ENCODE measurements at regions not wholly inside any gene's neighbourhood (a gene's known extent, or its start where the extent isn't known, plus 50 kb on each side); places are given as distances from the start of the nearest gene placed in this dataset.

DNA sequence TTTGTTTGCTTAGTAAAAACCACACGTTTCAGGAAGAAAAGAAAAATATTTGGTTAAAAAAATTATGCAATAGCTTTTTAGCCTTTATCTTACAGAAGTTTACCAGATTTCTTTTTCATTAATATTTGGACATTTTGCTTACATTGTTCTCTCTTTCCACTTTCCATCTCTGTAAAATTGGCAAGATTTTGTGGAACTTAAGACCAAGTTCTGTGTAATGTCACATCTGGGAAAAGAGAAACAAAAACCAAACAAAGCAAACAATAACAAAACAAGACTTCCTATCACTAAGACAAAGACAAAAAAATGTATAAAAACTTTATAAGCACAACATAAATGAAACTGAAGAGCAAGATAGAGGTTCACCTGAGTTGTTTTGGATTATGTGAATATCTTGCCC is 1392.1 kb upstream of the CELF4 start:
- no peak for DNase-seq

DNA sequence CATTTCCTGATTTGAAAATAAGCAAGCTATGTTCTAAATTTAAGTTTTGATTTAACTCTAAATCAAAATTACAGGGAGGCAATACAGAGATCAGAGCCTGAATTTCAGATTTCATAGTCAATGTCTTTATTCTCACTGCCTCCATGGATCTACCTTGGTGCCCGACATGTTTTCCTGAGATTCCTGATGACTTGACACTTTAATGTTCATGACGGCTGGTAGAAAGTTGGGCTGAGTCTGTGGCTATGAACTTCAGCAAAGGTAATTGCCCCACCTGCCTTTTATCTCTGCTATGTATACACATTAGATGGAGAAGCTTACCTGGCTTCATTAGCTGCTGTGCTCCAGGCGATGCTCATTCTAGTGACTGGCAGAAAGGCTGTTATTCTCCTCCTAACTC is 1390.5 kb upstream of the CELF4 start:
- no peak for DNase-seq

DNA sequence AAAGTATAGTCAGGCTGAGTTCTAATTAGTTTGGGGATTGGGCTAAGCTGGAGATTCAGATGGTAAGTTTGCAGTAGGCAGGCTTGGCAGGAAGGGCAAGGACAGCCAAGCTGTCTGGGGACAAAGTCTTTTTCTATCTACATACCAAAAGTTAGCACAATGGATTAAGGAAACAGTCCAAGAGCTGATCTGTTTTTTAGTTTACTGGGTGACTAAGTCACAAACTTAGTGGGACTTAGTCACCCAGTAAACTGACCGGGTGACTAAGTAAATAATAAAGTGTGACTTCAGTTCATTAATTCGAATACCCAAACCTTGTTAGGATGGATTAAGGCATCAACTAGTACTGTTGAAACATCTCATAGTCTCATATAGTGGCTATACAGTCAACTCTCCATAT is 1386.0 kb upstream of the CELF4 start:
- no peak for DNase-seq

DNA sequence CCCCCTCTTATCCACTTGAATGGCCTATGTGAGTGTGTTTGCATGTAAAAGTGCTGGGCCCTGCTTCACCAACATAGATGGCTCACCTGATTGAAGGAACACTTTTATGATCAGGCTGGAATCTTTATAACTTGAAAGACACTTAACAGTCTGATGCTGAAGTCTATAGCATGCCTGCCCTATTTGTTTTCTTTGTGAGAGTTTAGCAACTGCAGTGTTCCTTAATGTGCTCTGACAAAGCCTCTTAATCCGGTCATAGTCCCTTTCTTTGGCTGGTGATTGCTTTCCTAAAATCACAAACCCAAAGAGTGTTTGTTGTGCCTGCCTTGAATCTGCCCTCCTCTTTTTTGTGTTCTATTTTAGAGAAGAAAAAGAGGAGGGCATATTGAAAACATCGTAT is 1382.8 kb upstream of the CELF4 start:
- no peak for DNase-seq

DNA sequence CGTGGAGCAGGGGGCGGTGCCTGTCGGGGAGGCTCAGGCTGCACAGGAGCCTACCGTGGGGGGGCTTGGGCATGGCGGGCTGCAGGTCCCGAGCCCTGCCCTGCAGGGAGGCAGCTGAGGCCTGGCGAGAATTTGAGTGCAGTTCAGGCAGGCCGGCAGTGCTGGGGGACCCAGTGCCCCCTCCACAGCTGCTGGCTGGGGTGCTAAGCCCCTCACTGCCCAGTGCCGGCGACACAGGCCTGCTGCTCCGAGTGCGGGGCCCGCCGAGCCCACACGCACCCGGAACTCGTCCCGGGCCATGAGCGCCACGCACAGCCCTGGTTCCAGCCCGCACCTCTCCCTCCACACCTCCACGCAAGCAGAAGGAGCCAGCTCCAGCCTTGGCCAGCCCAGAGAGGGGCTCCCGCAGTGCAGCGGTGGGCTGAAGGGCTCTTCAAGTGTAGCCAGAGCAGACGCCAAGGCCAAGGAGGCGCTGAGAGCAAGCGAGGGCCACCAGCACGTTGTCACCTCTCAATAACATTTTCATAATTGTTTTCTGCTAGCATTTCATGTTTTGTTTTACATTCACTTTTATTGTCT is 1378.9 kb upstream of the CELF4 start:
- no peak for DNase-seq

DNA sequence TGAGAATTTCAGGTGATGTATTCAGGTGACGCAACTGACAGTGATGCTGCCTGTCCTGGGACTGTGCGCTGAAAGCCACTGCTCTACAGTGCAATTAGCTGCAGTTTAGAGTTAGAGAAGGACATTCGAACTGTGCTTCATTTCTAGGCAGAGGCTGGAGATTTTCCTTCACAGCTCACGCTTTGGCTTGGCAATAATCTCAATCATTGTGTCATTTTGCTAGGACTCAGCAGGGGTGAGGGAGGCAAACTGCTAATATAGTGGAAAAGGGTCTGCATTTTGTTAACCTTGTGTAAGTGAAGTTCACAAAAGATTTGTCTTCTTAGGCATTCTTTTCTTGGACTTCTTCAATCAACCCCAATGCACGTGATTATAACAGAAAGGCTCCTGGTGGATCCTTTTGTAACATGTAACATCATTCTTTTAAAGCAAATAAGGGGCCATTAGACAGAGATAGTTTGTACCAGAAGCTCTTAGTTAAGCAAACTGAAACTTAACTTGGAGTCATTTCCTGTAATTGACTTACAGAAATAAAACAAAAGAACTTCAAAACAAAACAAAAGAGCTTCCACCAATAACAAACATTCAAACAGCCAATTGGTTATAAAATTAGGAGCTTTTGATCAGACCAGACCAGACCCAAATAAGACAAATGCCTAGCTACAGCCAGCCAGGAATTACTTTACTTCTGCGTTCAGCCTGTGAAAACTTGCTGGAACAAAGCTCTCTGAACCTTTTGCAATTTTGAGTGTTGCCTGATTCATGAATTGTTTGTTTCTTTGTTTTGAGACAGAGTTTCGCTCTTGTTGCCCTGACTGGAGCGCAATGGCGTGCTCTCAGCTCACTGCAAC is 1376.3 kb upstream of the CELF4 start:
- no peak for DNase-seq

DNA sequence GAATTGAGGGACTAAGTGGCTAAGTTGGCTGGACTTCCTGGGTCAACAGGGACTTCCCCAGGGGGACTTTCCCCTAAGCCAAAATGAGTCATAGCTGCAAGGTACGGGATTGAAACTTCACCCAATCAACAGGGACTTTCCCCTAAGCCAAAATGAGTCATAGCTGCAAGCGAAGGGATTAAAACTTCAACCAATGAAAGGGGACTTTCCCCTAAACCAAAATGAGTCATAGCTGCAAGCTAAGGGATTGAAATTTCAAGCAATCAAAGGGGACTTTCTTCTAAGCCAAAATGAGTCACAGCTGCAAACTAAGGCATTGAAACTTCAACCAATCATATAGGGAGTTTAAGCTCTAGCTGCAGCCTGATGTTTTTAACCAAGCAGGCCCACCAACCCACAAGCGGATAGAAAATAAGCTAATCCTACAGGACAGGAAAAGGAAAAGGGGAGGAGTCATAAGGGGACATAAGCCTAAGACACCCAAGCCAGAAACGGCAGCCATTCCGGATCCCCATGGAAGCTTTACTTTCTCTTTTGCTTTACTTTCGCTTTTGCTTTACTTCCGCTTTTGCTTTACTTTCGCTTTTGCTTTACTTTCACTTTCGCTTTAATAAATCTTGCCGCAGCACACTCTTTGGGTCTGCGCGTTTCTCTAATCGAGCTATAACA is 1375.4 kb upstream of the CELF4 start:
- no peak for DNase-seq

DNA sequence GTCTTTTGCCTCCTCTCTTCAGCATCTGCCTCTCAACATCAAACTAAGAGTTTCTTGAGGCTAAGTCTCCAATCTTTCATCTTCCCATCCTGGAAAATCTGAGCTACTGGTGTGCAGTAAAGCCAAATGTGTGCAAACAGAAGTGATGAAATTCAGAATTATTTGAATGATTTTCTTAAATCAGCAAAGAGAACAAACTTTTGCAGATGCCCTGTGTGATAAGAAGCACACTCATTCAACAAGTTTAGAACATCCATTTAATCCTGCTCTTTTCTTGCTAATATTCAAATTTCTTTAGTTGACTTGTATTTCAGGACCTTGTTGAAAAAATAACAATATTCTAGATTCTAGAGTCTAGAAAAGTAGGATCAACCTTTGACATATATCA is 1374.9 kb upstream of the CELF4 start:
- no peak for DNase-seq

DNA sequence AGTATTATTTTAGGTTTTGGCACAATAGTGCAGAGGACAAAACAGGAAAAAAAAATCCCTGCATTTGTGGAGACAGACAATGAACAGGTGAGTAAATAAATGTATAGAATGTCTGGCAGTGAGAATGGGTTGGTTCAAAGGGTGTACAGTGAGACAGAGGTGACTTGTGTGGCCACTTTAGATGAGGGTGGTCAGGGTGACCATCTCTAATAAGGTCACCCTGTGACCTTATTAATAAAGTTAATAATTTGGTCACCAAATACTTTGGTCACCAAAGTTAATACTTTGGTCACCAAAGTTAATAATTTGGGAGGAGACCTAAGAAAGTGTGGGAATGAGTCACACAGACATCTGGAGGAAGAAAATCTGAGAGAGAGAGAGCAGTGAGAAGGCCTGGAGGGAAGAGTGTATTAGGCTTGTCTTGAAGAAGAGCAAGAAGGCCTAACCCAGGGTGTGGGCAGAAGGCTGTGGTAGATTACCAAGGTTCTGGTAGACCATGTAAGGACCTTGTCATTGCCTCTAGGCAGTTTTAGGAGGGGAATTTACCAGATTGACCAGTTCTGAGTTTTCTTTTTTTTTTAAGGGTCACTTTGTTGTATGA is 1368.4 kb upstream of the CELF4 start:
- no peak for DNase-seq

DNA sequence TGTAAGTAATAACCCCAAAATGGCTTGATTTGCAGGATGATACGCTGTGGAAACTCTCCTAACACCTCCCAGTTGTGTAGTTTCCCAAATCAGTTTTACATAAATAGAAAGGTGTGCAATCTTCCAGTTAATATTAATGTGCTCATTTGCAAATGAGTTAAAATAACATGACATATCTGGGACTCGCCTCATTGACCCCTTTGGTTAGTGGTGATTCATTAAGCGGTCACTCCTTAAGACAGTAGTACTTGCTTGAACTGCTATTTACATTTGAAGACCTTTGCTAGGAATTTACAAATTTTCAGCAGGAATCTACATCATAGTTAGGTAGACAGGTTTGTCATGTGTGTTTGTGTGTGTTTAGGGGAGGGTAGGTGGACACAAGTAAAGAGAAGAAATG is 1367.7 kb upstream of the CELF4 start:
- DNase-seq = no peak

DNA sequence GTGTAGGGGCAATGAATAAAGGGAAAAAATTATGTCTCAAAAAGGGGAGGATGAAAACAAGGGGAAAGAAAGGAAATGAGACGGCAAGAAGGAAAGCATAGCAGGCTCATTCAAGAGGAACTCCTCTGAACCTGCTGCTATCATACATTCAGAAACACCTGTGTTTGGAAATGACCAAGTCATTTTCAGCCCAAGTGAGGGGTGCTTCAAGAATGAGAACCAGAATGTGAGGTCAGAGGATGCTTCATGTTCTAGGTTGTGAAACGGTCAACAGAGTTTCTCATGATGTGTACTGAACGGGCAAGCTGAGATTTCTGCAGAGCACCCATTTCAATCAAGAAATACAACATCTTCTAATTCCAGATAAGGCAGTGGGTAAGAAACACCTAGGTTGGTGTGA is 1367.2 kb upstream of the CELF4 start:
- DNase-seq = no peak

DNA sequence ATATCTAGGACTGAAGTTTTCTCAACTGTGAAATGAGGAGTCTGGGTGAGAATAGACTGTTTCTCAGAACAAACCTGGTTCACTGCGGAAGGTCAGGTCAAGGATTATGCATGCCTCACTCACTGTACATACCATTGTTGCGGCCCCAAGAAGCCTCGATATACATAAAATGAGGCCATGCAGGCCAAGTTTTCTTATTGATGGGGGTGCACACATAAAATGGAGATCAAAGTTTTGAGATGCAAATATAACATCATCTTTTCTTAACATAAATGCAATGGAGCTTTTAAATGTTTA is 1366.1 kb upstream of the CELF4 start:
- DNase-seq = no peak

DNA sequence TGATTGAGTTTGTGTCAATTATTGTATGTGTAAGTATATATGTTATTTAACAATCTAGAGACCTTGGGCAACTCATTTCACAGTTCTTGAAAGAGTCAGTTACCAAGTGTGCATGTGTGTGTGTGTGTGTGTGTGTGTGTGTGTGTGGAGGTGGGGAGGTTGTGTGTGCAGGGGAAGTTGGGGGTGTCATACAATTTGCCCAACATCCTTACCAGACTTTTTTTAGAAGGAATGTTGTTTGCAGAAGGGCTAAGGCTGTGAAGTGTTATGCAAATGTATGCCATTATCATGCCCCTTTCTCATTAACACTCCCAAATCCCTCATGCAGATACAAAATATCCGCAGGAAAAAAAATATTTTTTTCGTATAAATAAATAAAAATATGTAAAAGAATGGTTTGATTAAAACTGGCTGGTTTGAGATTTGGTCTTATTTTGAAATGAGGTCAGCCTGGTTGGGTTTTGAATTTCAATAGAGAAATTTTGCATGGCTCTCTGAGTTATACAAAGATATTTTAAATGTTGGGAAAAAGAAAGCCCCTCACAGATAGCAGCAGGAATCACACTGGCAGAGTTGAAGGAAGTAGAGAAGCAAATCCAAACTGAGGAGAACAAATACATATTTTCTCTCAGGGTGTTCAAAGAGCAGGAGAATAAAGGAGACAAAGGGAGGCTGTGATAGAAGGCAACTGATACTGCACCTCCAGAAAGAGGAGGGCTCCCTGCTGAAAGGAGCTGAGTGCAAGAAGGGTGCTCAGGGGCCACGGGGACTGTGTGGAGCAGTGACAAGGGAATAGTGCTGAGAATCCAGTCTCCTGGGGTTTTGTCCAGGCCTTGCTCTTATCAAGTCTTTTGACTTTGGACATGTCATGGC is 1365.5 kb upstream of the CELF4 start:
- DNase-seq = no peak

DNA sequence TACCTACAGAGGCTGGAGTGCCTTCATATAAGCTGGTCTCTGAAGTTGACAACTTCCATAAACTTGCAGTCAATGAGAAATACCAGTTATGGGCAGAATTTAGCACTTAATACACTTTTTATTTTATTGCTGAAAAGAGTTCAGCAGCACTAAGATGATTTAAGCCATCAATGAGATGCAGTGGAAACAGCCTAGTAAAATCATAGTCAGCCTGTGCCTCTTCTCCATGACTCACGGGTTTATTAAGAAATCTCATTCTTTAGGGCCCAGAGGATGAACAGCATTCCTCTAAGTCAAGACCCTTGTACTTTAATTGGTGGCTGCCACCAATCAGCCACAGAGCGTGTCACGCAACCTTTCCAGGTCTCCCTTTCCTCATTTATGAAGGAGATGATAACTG is 1357.9 kb upstream of the CELF4 start:
- no peak for DNase-seq

DNA sequence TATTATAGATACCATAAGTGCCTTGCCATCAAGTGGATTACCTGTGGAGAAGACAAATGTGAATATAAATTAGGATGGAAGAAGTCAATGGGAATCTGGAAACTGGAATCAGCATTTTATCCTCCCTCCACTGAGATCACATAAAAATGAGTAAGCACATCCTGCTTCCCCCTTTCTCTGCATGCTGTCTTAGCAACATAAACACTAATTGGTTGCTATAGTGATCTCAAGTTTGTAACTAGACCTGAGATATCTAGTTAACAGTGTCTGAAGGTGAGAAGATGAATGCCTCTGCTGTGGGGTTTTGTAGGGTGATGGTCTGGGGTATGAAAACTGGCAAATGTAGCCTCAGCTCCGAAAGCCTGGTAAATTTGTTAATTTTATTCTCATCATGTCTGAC is 1357.5 kb upstream of the CELF4 start:
- DNase-seq = no peak

DNA sequence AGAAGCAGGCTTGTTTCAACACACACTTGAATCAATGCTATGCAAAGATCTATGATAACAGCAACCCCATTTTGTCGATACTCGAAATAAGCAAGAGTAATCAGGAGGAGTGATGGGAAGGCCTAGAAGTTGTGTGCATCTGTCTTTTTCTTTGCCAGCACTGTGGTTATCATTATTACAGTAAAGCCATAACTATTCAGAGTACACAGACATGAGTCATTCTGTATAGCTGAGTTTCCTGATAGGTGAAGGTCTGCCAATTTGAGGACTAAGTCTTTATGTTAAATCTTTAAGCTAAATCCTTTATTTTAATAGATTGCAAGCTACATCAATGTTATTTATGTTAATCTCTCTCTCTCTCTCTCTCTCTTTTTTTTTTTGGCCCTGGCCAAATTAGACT is 1344.4 kb upstream of the CELF4 start:
- DNase-seq = no peak

DNA sequence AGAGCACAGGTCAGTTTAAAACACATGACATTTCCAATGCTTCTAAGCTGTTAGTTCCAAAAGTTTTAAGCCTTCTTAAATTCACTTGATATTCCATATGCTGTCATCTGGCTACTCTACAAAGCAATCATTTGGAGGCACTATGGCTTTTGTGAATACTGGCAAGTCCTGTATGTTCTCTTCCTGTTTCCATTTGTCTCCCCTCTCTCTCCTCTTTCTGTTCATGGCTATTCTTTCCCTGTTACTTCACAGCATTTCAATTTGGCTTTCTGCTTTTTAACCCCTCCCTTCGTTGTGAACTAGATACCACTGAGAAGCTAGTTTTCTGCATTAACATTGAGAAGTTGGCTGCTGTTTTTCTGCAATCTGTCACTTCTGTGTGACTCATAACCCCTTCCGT is 1337.2 kb upstream of the CELF4 start:
- DNase-seq = no peak

DNA sequence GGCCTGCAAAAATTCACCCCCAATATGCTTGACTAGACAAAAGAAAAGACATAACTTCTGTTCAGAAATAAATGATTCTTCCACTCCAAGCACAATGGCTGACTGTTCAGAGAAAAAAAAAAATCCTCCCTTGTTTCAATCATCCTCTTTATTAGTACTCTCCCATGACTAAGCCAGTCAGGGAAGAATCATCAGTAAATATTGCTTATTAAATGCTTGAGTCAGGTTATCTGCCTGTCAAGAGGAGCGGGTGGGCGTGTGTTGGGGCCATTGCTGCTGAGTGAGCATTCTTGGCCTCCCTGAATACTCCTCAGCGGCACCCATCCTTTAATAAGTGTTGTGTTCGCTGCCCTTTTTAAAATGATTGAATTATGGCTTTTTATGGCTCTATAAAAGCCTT is 1334.8 kb upstream of the CELF4 start:
- DNase-seq = no peak

DNA sequence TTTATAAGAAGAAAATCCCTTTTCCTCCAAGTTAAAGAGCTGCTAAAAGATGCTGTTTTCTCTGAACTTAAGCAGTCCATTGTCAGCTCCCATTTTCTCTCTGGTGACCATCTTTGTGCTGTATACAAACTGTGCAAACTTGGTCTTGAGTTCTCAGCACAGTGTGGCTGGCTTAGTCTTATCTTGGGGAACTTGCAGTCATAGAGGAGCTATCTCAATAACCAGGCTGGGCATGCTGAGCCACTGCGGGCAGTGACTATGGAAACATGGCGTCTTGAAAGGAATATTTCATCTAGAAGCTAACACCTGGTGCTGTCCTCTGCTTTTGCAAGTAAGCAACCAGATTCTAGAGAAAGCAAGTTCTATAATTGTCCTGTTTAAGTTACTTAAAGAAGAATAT is 1334.4 kb upstream of the CELF4 start:
- DNase-seq = no peak

DNA sequence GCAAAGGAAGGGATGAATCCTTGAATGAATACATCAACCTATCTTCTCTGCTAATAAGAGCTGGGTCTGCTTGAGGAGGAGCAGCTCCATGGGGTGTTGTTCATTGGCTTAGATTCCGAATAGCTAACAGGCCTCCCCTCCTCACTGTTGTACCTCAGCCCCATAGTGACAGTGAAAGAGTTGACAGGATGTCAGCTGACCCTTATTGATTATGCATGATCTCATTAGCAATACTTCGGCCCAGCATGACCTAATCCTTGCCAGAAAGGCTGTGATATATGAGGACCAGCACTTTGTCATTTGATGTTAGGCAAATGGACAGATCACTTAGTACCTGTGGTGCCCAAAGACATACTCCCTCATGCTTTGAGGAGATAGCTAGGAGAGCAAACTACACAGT is 1333.7 kb upstream of the CELF4 start:
- DNase-seq = no peak

DNA sequence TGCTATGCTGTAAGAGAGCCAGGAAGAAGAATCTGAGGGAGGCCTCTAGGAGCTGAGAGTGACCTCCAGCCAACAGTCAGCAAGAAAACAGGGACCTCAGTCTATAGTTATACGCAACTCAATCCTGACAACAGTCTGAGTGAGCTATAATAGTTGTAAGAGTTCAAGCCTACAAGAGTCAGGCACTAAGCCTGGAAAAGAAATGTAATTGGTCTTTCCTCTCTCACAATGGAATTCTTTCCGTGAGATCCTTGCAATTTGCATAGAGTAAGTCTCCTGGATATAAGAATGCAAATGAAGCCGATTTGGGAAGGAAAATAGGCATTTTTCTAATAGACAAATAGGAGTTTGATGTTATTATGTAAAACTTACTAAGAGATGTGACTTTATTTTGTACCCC is 1332.6 kb upstream of the CELF4 start:
- no peak for DNase-seq

DNA sequence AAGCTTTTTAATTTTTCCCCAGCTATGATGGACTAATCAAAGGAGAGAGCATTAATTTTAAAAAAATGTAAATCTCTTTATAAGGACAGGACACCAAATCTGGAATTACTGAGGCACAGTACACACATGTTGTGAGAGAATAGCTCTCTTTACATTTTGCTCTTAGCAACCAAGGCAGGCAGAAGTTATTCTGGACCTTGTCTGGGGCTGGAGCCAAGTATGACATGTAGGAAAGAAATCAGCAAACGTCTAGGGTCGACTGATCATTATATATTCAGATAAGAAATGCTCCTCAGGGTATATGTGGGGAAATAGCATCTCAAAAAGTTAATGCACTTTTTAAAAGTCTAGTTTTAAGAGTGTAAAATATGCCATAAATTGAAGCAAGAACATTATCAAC is 1330.0 kb upstream of the CELF4 start:
- DNase-seq = no peak

DNA sequence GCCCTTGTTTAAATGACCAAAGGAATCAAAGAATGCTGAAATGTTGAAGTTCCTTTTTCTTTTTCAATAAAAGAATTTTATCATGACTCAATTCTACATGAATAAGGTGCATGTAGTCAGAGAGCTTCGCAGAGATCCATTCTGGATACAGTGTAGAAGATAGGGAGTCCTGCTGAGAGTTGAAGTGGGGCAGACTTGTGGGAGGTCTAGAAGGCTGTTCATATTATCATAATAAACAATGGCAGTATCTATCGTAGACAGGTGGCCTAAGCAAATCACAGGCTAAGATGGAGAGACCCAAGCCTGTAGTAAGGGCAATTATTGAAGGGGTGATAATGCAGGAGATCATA is 1322.0 kb upstream of the CELF4 start:
- DNase-seq = no peak
